CD8-positive, alpha-beta memory T cell (primary cell): ENCODE measurements at regions not wholly inside any gene's neighbourhood (a gene's known extent, or its start where the extent isn't known, plus 50 kb on each side); places are given as distances from the start of the nearest gene placed in this dataset.
A peak's percentile ranks its signal among the peaks of the same experiment; 100 is the strongest.

Experiments
- CTCF ChIA-PET: fragments of 350-600 bp; sonication (Branson Sonifier 250); formaldehyde crosslinking; loops from one replicate; lab custom pipeline; 2021; ENCODE audit warnings: antibody characterized with exemption; lab: Charles Lee
- POLR2A ChIA-PET: fragments of 350-600 bp; sonication (Branson Sonifier 250); formaldehyde crosslinking; loops from one replicate; lab custom pipeline; 2021; ENCODE audit warnings: antibody characterized with exemption; lab: Charles Lee
- DNase-seq, 5 donors: peaks; one replicate each; pipeline versions ENCODE4 v3.0.0 to v3.0.0-alpha.2; 2020 to 2022; ENCODE audit warnings: mixed read lengths in 1 of 5
- H3K27ac ChIP-seq: one replicate; pipeline ENCODE4 v1.7.0; 2013; ENCODE audit warnings: low read depth, mild to moderate bottlenecking, low read length, moderate library complexity
- H3K27me3 ChIP-seq: 2 replicates; pipeline ENCODE4 v1.7.0; 2013; ENCODE audit warnings: low read length, mild to moderate bottlenecking; ENCODE audit not compliant: insufficient read depth, poor library complexity, severe bottlenecking
- H3K36me3 ChIP-seq: 2 replicates; pipeline ENCODE4 v1.7.0; 2013; ENCODE audit warnings: mild to moderate bottlenecking, low read length, moderate library complexity; ENCODE audit not compliant: insufficient read depth
- H3K4me1 ChIP-seq: 2 replicates; pipeline ENCODE4 v1.7.0; 2013; ENCODE audit warnings: mild to moderate bottlenecking, low read length, moderate library complexity; ENCODE audit not compliant: insufficient read depth
- H3K4me3 ChIP-seq: 2 replicates; pipeline ENCODE4 v1.7.0; 2013; ENCODE audit warnings: mild to moderate bottlenecking, low read length
- H3K9me3 ChIP-seq: 2 replicates; pipeline ENCODE4 v1.7.0; 2013; ENCODE audit warnings: mild to moderate bottlenecking, low read length
- H3K27ac Mint-ChIP-seq, 8 donors: one replicate each; pipeline ENCODE4 v1.8.0; 2020 to 2021; ENCODE audit warnings: mixed read lengths in 8 of 8, mild to moderate bottlenecking in 6 of 8, inconsistent platforms in 3 of 8, moderate library complexity in 3 of 8
- H3K27me3 Mint-ChIP-seq, 2 donors: one replicate each; pipeline ENCODE4 v1.8.0; 2020 to 2021; ENCODE audit warnings: mixed read lengths in 2 of 2, mild to moderate bottlenecking in 1 of 2, moderate library complexity in 1 of 2
- H3K36me3 Mint-ChIP-seq, 3 donors: one replicate each; pipeline ENCODE4 v1.8.0; 2020 to 2021; ENCODE audit warnings: mixed read lengths in 3 of 3, inconsistent platforms in 1 of 3, mild to moderate bottlenecking in 1 of 3
- H3K4me1 Mint-ChIP-seq, 3 donors: one replicate each; pipeline ENCODE4 v1.8.0; 2020 to 2021; ENCODE audit warnings: mixed read lengths in 3 of 3, inconsistent platforms in 1 of 3, mild to moderate bottlenecking in 1 of 3
- H3K4me3 Mint-ChIP-seq, 7 donors: one replicate each; pipeline ENCODE4 v1.8.0; 2020 to 2021; ENCODE audit warnings: mixed read lengths in 7 of 7, mild to moderate bottlenecking in 6 of 7, moderate library complexity in 4 of 7, inconsistent platforms in 2 of 7
- H3K9me3 Mint-ChIP-seq, 5 donors: one replicate each; pipeline ENCODE4 v1.8.0; 2020 to 2022; ENCODE audit warnings: mixed read lengths in 5 of 5, mild to moderate bottlenecking in 3 of 5, moderate library complexity in 2 of 5, inconsistent platforms in 1 of 5

DNA sequence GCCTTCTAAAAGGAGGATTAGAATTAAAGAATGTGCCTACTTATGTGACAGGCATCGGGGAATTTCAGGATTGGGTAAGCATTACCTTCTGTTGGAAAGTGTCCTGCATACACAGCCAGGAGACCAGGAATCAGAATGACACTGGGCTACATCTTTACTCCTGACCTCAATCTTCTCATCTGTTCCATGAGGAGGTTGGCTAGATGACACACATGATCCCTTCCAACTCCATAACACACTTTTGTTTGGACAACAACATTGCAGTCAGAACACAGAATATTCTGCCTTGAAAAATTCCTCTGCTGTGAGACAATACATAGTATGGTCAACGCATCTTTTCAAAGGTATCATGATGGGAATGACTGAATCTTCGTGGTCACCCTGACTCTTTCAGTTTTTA, 1281.2 kb upstream of the SORCS1 start:
- POLR2A ChIA-PET = no interaction called here
- Histone ChIP-seq H3K36me3 (no peaks in the 10 kb centered on the region), H3K27ac (no peak overlapping the region), H3K4me1 (no peaks in the 10 kb centered on the region), H3K4me3 (no peak overlapping the region), H3K27me3 (no peaks in the 10 kb centered on the region), H3K9me3 (no peaks in the 10 kb centered on the region)
- Mint-ChIP-seq H3K4me3 (no peak overlapping the region), H3K36me3 (peaks cover 0 to 3% (median 0%) of the 10 kb centered on the region in 3 donors), H3K27me3 (no peaks in the 10 kb centered on the region), H3K4me1 (no peaks in the 10 kb centered on the region), H3K9me3 (peaks cover 2 to 23% (median 8%) of the 10 kb centered on the region in 5 donors), H3K27ac (no peak overlapping the region)
- DNase-seq = no peak
- CTCF ChIA-PET = no interaction called here

DNA sequence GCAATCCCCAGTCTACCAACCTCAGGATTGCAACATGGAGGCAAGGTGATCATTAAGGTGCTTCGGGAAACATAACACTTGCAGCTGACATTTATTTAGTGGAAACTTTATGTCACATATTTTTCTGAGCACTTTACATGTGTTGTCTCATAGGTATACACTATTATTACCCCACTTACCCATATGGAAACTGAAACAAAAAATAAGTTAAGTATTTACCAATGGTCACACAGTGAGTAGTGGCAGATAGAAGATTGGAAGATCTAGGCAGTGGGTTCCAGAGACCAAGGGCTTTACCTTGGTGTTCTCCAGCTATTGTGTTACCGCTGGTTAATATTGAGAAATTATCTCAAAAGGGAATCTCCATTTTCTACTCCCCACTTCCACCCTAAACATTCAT, 1279.1 kb upstream of the SORCS1 start:
- no peaks in the 10 kb centered on the region for H3K27me3 ChIP-seq
- no peaks in the 10 kb centered on the region for H3K9me3 ChIP-seq
- POLR2A ChIA-PET = no interaction called here
- H3K9me3 Mint-ChIP-seq = peaks cover under 1 to 30% (median 11%) of the 10 kb centered on the region in 5 donors
- no peak overlapping the region for H3K4me3 Mint-ChIP-seq
- no peak overlapping the region for H3K27ac ChIP-seq
- H3K36me3 ChIP-seq = no peaks in the 10 kb centered on the region
- H3K36me3 Mint-ChIP-seq = peaks cover 0 to 3% (median 0%) of the 10 kb centered on the region in 3 donors
- DNase-seq = no peak
- no peaks in the 10 kb centered on the region for H3K27me3 Mint-ChIP-seq
- CTCF ChIA-PET = no interaction called here
- no peaks in the 10 kb centered on the region for H3K4me1 Mint-ChIP-seq
- H3K27ac Mint-ChIP-seq = no peak overlapping the region
- no peaks in the 10 kb centered on the region for H3K4me1 ChIP-seq
- H3K4me3 ChIP-seq = no peak overlapping the region

DNA sequence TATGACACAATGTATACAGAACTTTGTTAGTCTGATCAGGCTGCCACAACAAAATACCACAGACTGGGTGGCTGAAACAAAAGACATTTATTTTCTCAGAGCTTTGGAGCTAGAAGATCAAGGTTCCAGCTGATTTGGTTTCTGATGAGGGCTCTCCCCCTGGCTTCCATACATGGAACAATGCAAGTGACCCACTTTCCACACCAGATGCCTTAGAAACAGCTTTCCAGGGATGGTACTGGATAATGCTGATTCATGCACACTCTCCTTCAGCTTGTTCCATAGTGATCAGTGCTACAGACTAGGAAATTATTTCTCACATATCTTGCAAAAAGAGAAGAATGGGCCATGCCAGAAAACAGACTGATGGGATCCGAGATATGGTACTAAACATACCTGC, 1274.9 kb upstream of the SORCS1 start:
- POLR2A ChIA-PET = no interaction called here
- Mint-ChIP-seq H3K27ac (no peak overlapping the region), H3K36me3 (peaks cover 0 to 3% (median 0%) of the 10 kb centered on the region in 3 donors), H3K4me1 (no peaks in the 10 kb centered on the region), H3K27me3 (no peaks in the 10 kb centered on the region), H3K4me3 (no peak overlapping the region), H3K9me3 (peaks cover 6 to 20% (median 18%) of the 10 kb centered on the region in 5 donors)
- Histone ChIP-seq H3K27ac (no peak overlapping the region), H3K4me1 (no peaks in the 10 kb centered on the region), H3K9me3 (no peaks in the 10 kb centered on the region), H3K4me3 (no peak overlapping the region), H3K27me3 (no peaks in the 10 kb centered on the region), H3K36me3 (no peaks in the 10 kb centered on the region)
- CTCF ChIA-PET = no interaction called here
- DNase-seq = no peak

DNA sequence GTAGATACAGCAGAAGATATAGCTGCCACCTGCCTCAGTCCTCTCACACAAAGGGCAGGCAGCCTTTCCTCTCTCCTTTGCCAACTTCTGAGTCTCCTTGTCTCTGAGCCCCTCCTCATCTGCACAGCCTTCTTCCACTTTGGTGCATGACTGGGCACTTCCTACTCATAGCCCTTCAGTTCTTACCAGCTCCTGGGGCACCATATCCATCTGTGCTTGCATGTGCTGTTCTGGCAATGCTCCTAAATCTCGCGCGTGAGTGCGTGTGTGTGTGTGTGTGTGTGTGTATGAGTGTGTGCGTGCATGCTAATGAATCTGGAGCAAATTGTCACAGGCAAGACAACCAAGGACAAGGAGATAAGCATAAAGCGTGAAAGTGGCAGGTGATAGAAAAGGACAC, 1271.6 kb upstream of the SORCS1 start:
- ChIA-PET POLR2A (no interaction called here), CTCF (no interaction called here)
- no peaks in the 10 kb centered on the region for H3K36me3 Mint-ChIP-seq
- H3K27me3 Mint-ChIP-seq = no peaks in the 10 kb centered on the region
- Histone ChIP-seq H3K4me3 (no peak overlapping the region), H3K27ac (no peak overlapping the region), H3K36me3 (no peaks in the 10 kb centered on the region), H3K27me3 (no peaks in the 10 kb centered on the region), H3K4me1 (no peaks in the 10 kb centered on the region), H3K9me3 (no peaks in the 10 kb centered on the region)
- no peaks in the 10 kb centered on the region for H3K4me1 Mint-ChIP-seq
- no peak for DNase-seq
- no peak overlapping the region for H3K27ac Mint-ChIP-seq
- no peak overlapping the region for H3K4me3 Mint-ChIP-seq
- H3K9me3 Mint-ChIP-seq = peaks cover 11 to 22% (median 12%) of the 10 kb centered on the region in 5 donors

DNA sequence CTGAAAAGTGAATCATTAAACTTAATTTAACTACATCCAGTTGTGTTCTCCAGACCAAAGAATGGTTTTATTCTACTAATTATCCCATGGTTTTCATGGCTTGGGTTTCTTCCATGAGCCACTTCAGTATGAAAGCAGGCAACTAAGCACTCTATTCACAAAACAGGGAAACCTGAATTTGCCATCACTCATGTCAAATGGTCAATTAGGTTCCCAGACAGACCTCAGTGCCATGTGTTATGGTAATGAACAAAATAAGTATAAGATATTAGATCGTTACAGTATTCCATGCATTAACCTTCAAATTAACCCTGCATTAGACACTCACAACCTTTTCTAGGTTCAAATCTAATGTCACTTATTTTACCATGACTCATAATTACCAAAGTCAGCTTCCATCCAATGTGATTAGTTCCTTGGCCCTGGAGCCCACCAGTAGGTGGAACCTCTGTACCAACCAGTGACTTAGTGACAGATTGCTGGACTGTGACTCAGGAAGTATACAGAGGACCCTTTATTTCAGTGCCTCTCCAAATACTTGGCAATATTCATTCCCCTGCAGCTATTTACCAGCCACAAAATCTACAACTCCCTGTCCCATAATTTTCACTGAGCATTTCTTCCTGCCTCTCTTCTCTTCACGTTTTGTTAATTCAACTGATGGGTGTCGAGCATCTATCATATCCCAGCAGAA, 1270.2 kb upstream of the SORCS1 start:
- CTCF ChIA-PET = no interaction called here
- DNase-seq = no peak

DNA sequence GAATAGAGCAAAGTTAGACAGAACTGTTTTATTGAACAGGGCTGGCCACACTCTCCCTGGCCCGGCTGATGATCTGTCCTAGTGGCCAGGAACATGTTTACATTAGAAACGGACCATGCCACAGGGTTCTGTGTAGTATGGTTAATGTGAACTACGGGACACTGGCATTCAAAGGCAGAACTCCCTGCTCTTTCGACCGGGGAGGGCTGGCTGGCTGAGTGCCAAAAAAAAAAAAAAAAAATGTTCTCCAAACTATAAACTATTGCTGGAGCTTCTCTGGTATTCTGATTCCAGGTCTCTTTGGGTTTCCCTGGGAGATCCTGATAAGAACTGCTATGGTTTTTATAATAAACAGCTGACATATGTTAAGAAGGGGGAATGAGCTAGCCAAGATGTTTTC, 1262.6 kb upstream of the SORCS1 start:
- Mint-ChIP-seq H3K27ac (no peak overlapping the region), H3K4me3 (no peak overlapping the region), H3K36me3 (no peaks in the 10 kb centered on the region), H3K9me3 (peaks cover 2 to 18% (median 4%) of the 10 kb centered on the region in 5 donors), H3K4me1 (no peaks in the 10 kb centered on the region), H3K27me3 (peaks cover 0 to 1% of the 10 kb centered on the region in 2 donors)
- Histone ChIP-seq H3K27me3 (no peaks in the 10 kb centered on the region), H3K9me3 (no peaks in the 10 kb centered on the region), H3K36me3 (no peaks in the 10 kb centered on the region), H3K27ac (no peak overlapping the region), H3K4me1 (no peaks in the 10 kb centered on the region), H3K4me3 (no peak overlapping the region)
- no peak for DNase-seq
- ChIA-PET POLR2A (no interaction called here), CTCF (no interaction called here)

More for the DNA sequence above, 1270.2 kb upstream of the SORCS1 start:
- POLR2A ChIA-PET = no interaction called here
- H3K36me3 ChIP-seq = no peaks in the 10 kb centered on the region
- no peak overlapping the region for H3K27ac ChIP-seq
- Mint-ChIP-seq H3K27me3 (no peaks in the 10 kb centered on the region), H3K27ac (no peak overlapping the region), H3K36me3 (no peaks in the 10 kb centered on the region), H3K4me3 (no peak overlapping the region), H3K4me1 (no peaks in the 10 kb centered on the region), H3K9me3 (peaks cover 9 to 23% (median 12%) of the 10 kb centered on the region in 5 donors)
- no peak overlapping the region for H3K4me3 ChIP-seq
- H3K4me1 ChIP-seq = no peaks in the 10 kb centered on the region
- H3K9me3 ChIP-seq = no peaks in the 10 kb centered on the region
- no peaks in the 10 kb centered on the region for H3K27me3 ChIP-seq

DNA sequence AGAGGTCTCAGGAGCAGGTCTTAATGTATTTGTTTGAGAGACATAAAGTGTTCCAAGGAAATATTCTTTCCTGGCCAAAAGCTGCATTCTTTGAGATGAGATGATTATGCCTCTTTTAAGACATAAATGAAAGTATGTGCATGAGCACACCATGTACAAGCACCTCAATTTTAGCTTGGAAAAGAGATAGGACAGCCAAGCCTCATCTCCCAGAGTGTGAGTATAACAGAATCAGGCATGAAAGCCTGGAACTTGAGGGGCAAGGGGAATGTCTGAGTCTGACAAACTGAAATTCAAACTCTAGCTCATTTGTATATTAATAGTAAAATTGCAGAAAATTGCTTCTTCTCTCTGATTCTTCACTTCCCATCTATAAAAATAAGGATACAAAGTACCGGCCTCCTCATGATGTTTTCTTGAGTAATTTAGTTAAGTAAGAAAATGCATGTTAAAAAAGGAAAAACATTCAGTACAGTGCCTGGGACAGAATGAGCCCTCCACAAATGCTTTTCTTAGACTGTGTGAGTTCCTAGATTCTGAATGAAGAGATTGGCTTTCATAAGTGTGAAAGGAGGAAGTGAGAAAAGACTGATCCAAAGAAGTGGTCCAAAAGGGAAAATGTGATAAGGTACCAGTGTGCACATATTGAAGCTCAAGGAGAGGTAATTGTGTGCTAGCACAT, 1260.9 kb upstream of the SORCS1 start:
- H3K27me3 Mint-ChIP-seq = peaks cover 0 to 1% of the 10 kb centered on the region in 2 donors
- ChIA-PET CTCF (no interaction called here), POLR2A (no interaction called here)
- no peaks in the 10 kb centered on the region for H3K36me3 ChIP-seq
- no peaks in the 10 kb centered on the region for H3K27me3 ChIP-seq
- peaks cover 3 to 14% (median 7%) of the 10 kb centered on the region in 5 donors for H3K9me3 Mint-ChIP-seq
- H3K4me1 ChIP-seq = no peaks in the 10 kb centered on the region
- H3K9me3 ChIP-seq = no peaks in the 10 kb centered on the region
- no peak overlapping the region for H3K27ac ChIP-seq
- no peaks in the 10 kb centered on the region for H3K4me1 Mint-ChIP-seq
- no peak overlapping the region for H3K4me3 ChIP-seq
- no peaks in the 10 kb centered on the region for H3K36me3 Mint-ChIP-seq
- no peak overlapping the region for H3K27ac Mint-ChIP-seq
- H3K4me3 Mint-ChIP-seq = peak overlapping the region in 1 of 7 donors; percentile 13
- DNase-seq = no peak

DNA sequence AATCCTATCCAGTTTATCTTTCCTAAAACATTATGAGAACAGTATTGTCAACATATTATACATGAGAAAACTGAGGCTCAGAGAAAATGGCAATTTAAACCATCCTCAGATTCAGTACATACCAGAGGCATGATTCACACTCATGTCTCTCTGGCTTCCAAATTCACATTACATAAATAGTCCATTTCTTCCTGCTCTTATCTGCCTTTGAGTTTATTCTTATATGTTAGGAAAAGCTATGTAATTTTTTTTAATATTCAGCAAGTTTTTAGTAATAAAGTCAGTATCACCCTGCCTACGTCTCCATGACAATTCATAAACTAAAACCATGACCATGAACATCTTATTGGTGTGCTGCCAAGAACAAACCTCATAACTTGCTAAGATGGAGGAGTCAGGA, 1260.2 kb upstream of the SORCS1 start:
- no peak overlapping the region for H3K27ac Mint-ChIP-seq
- peaks cover 0 to 1% of the 10 kb centered on the region in 2 donors for H3K27me3 Mint-ChIP-seq
- H3K27ac ChIP-seq = no peak overlapping the region
- H3K4me3 ChIP-seq = no peak overlapping the region
- DNase-seq = no peak
- ChIA-PET POLR2A (no interaction called here), CTCF (no interaction called here)
- no peaks in the 10 kb centered on the region for H3K27me3 ChIP-seq
- H3K9me3 Mint-ChIP-seq = peaks cover 3 to 15% (median 11%) of the 10 kb centered on the region in 5 donors
- no peaks in the 10 kb centered on the region for H3K36me3 Mint-ChIP-seq
- no peaks in the 10 kb centered on the region for H3K4me1 ChIP-seq
- H3K36me3 ChIP-seq = no peaks in the 10 kb centered on the region
- no peaks in the 10 kb centered on the region for H3K4me1 Mint-ChIP-seq
- H3K9me3 ChIP-seq = no peaks in the 10 kb centered on the region
- H3K4me3 Mint-ChIP-seq = no peak overlapping the region
